CD4-positive, alpha-beta T cell treated with Interleukin-17A for 4 hours (primary cell): ENCODE measurements at regions not wholly inside any gene's neighbourhood (a gene's known extent, or its start where the extent isn't known, plus 50 kb on each side); places are given as distances from the start of the nearest gene placed in this dataset.
A peak's percentile ranks its signal among the peaks of the same experiment; 100 is the strongest.

Source experiments
- DNase-seq: peaks from one replicate; pipeline ENCODE4 v3.0.0-alpha.2; 2020; ENCODE audit warnings: mixed read lengths

GRCh38 chr21:27715131-27715530, 748.2 kb upstream of the ADAMTS5 start:
- no peak for DNase-seq

- DNase-seq: no peak
Measured at GRCh38 chr21:27713154-27714109, 746.5 kb upstream of the ADAMTS5 start.

GRCh38 chr21:27704567-27705166, 737.8 kb upstream of the ADAMTS5 start:
- DNase-seq: no peak

GRCh38 chr21:27703791-27704190, 736.9 kb upstream of the ADAMTS5 start:
- no peak for DNase-seq

- peak; percentile 56 for DNase-seq
Measured at GRCh38 chr21:27700974-27701614, 734.2 kb upstream of the ADAMTS5 start.

GRCh38 chr21:27695246-27695645, 728.4 kb upstream of the ADAMTS5 start:
- DNase-seq: no peak

GRCh38 chr21:27694667-27695066, 727.8 kb upstream of the ADAMTS5 start:
- no peak for DNase-seq

GRCh38 chr21:27693376-27693775, 726.5 kb upstream of the ADAMTS5 start:
- DNase-seq: no peak

GRCh38 chr21:27691516-27691915, 724.6 kb upstream of the ADAMTS5 start:
- no peak for DNase-seq

GRCh38 chr21:27691006-27691405, 724.1 kb upstream of the ADAMTS5 start:
- DNase-seq: no peak

- no peak for DNase-seq
Measured at GRCh38 chr21:27690426-27690825, 723.5 kb upstream of the ADAMTS5 start.

- no peak for DNase-seq
Measured at GRCh38 chr21:27688773-27689172, 721.9 kb upstream of the ADAMTS5 start.

GRCh38 chr21:27683292-27683691, 716.4 kb upstream of the ADAMTS5 start:
- DNase-seq: no peak

GRCh38 chr21:27681841-27682240, 715.0 kb upstream of the ADAMTS5 start:
- no peak for DNase-seq

- no peak for DNase-seq
Measured at GRCh38 chr21:27681038-27681437, 714.1 kb upstream of the ADAMTS5 start.

- DNase-seq: no peak
Measured at GRCh38 chr21:27680181-27680580, 713.3 kb upstream of the ADAMTS5 start.

- no peak for DNase-seq
Measured at GRCh38 chr21:27678511-27678910, 711.6 kb upstream of the ADAMTS5 start.

- DNase-seq: no peak
Measured at GRCh38 chr21:27677546-27677945, 710.7 kb upstream of the ADAMTS5 start.

- DNase-seq: no peak
Measured at GRCh38 chr21:27675306-27675705, 708.4 kb upstream of the ADAMTS5 start.

- DNase-seq: no peak
Measured at GRCh38 chr21:27674041-27674615, 707.2 kb upstream of the ADAMTS5 start.

GRCh38 chr21:27673581-27673980, 706.7 kb upstream of the ADAMTS5 start:
- no peak for DNase-seq

- DNase-seq: no peak
Measured at GRCh38 chr21:27671207-27671606, 704.3 kb upstream of the ADAMTS5 start.

- no peak for DNase-seq
Measured at GRCh38 chr21:27653481-27653880, 686.6 kb upstream of the ADAMTS5 start.
